Bronchial epithelial cell (primary cell): ENCODE measurements at regions not wholly inside any gene's neighbourhood (a gene's known extent, or its start where the extent isn't known, plus 50 kb on each side); places are given as distances from the start of the nearest gene placed in this dataset.

Experiments used
- DNase-seq: peaks from one replicate; pipeline ENCODE4 v3.0.0-alpha.2; 2010; ENCODE audit warnings: low read depth
- FAIRE-seq: peaks from 2 replicates; lab custom pipeline; 2011; peaks lifted over from hg19 to GRCh38; lab: Jason Lieb, UNC
- H3K27me3 ChIP-seq: 2 replicates; pipeline ENCODE4 v1.5.1; 2011; ENCODE audit warnings: low read length; ENCODE audit not compliant: control insufficient read depth, insufficient read depth
- H3K36me3 ChIP-seq: 2 replicates; pipeline ENCODE4 v1.5.1; 2011; ENCODE audit warnings: low read length; ENCODE audit not compliant: control insufficient read depth, insufficient read depth
- H3K4me3 ChIP-seq: 2 replicates; pipeline ENCODE4 v1.5.1; 2011; ENCODE audit warnings: mild to moderate bottlenecking, low read depth, low read length, control low read depth
- TF ChIP-seq, protein P1 (sequence below): IDR thresholded peaks from 2 replicates; pipeline ENCODE4 v1.5.1; 2011; ENCODE audit warnings: mild to moderate bottlenecking, moderate library complexity, low read length, control low read depth, inconsistent platforms; ENCODE audit not compliant: insufficient read depth, severe bottlenecking

DNA sequence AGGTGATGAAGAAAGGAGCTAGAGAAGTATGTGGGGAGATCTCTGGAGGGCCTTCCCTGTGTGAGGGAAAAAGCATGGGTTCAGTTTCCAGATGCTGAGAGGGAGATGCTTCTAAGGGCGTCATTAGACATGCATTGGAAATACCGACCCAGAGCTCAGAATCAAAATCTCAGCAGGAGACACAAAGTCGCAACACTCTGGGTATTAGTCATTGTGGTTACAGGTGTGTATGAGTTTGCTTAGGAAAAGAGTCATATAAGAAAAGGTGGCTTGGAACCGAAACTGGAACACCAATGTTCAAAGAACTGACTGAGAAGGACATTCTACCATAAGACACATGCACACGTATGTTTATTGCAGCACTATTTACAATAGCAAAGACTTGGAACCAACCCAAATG, 477.1 kb downstream of the FBXO15 start:
- DNase-seq: peak; percentile 93
- Histone ChIP-seq H3K4me3 (no peak overlapping the region), H3K27me3 (no peaks in the 10 kb centered on the region), H3K36me3 (no peaks in the 10 kb centered on the region)
- no peak for FAIRE-seq
- TF ChIP-seq, protein P1, sequence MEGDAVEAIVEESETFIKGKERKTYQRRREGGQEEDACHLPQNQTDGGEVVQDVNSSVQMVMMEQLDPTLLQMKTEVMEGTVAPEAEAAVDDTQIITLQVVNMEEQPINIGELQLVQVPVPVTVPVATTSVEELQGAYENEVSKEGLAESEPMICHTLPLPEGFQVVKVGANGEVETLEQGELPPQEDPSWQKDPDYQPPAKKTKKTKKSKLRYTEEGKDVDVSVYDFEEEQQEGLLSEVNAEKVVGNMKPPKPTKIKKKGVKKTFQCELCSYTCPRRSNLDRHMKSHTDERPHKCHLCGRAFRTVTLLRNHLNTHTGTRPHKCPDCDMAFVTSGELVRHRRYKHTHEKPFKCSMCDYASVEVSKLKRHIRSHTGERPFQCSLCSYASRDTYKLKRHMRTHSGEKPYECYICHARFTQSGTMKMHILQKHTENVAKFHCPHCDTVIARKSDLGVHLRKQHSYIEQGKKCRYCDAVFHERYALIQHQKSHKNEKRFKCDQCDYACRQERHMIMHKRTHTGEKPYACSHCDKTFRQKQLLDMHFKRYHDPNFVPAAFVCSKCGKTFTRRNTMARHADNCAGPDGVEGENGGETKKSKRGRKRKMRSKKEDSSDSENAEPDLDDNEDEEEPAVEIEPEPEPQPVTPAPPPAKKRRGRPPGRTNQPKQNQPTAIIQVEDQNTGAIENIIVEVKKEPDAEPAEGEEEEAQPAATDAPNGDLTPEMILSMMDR: no peak

DNA sequence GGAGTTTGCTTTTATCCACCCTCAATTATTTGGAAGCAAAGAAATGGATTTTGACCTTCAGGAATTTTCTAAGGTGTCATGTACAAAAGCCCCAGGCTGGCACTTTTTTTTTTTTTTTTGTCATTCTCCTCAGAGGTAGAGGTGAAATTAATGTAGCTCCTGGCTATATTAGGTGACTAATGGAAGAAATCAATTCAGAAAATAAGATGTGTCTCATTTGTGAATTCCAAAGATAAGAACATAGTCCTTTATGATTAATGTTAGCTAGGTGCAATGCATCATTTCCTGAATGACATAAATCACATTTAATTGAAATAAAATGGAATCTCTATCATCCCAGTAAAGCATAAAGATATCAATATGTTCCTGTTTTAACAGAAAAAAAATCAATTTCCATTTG, 477.6 kb downstream of the FBXO15 start:
- FAIRE-seq (no peak), DNase-seq (peak; percentile 72)
- TF ChIP-seq, protein P1: no peak
- Histone ChIP-seq H3K27me3 (no peaks in the 10 kb centered on the region), H3K4me3 (no peak overlapping the region), H3K36me3 (no peaks in the 10 kb centered on the region)

DNA sequence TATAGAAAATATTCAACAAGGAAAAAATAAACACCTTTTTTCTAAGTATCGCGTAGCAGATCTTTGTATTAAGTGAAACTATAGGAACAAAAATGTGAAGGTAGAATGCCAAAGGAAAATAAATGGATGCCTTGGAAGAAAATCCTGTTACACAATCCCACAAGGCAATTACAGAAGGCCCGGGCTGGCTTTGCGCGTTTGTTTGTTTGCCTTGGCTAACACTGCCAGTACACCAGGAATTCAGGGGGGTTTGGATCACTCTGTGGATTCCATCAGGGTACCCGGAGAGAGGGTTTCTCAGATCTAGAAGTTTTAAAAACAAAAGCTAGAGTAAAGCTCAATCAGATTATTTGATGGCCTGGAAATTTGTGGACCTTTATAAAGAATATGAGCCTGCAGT, 478.3 kb downstream of the FBXO15 start:
- DNase-seq (peak; percentile 28), FAIRE-seq (no peak)
- Histone ChIP-seq H3K4me3 (no peak overlapping the region), H3K36me3 (no peaks in the 10 kb centered on the region), H3K27me3 (no peaks in the 10 kb centered on the region)
- TF ChIP-seq, protein P1: no peak

DNA sequence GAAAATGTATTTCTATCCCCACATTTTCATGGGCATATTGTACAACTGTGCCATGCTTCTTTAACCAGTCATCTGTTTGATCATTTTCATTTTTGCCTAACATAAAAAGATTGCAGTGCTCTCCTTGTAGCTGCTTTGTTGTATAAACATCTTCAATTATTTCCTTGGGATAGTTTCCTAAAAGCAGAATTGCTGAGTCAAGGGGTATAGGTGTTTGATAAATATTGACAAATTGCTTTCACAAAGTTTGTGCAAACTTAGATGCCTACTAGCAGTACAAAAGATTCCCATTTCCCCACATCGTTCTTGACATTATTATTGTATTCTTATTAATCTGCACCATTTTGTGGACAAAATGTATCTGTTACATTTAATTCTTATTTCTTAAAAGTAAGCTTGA, 479.6 kb downstream of the FBXO15 start:
- H3K4me3 ChIP-seq: no peak overlapping the region
- DNase-seq (no peak), FAIRE-seq (no peak)
- H3K27me3 ChIP-seq: no peaks in the 10 kb centered on the region
- H3K36me3 ChIP-seq: no peaks in the 10 kb centered on the region
- TF ChIP-seq, protein P1: no peak

DNA sequence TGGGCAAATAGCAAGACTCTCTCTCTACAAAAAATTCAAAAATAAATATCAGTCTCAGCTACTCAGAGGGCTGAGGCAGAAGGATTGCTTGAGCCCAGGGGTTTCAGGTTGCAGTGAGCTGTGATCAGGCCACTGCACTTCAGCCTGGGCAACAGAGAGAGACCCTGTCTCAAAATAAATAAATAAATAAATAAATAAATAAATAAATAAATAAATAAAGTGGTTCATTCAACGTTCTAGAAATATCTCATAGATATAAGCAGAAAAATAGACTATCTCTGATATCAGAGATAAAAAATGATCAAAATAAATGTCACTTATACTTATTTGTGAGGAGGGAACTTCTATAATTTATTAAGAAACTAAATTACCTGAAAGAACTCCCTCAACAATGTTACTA, 480.9 kb downstream of the FBXO15 start:
- FAIRE-seq (no peak), DNase-seq (no peak)
- Histone ChIP-seq H3K36me3 (no peaks in the 10 kb centered on the region), H3K4me3 (no peak overlapping the region), H3K27me3 (no peaks in the 10 kb centered on the region)
- TF ChIP-seq, protein P1: no peak

DNA sequence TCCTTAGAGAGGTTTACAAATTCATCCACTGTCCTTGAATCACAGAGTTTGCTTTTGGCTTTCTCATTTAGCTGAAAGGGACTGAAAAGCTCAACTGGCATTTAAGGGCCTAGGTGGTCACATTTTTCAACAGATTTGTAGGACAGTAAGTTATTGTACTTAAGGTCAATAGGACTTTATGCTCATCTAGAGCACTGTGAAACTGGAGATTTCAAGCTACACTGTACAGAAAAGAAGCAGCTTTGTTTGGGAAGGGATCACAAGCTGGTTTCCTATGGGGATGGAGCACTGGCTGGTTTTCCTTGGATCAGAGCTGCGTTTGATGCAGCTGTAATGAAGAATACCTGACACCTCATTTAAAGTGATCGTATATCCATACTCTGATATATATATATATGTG, 482.7 kb downstream of the FBXO15 start:
- TF ChIP-seq, protein P1: no peak
- FAIRE-seq: no peak
- Histone ChIP-seq H3K4me3 (no peak overlapping the region), H3K36me3 (no peaks in the 10 kb centered on the region), H3K27me3 (no peaks in the 10 kb centered on the region)
- DNase-seq: no peak
